ENCODE measurements at regions not wholly inside any gene's neighbourhood (a gene's known extent, or its start where the extent isn't known, plus 50 kb on each side); places are given as distances from the start of the nearest gene placed in this dataset.

DNA sequence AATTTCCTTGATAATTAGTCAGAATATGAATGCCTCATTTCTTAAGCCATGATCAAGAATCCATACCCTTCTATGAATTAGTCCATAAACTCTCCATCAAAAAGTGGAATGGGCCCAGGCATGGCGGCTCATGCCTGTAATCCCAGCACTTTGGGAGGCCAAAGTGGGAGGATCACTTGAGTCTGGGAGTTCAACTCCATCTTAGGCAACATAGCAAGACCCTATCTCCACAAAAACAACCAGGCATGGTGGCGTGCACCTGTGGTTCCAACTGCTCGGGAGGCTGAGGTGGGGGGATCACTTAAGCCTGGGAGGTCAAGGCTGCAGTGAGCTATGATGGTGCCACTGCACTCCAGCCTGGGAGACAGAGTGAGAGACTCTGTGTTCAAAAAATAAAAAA lies 52.1 kb upstream of the SHANK2 start:
- no peaks in the 10 kb centered on the region for H3K9me3 ChIP-seq (ENCODE audit: low read length)
- no peak overlapping the region for H3K27ac ChIP-seq (ENCODE audit: low read depth, low read length)
- H3K27me3 ChIP-seq (ENCODE audit: control insufficient read depth in 1 of 2, insufficient read depth in 2 of 2, low read length in 2 of 2): no peaks in the 10 kb centered on the region
- no peaks in the 10 kb centered on the region for H3K4me1 ChIP-seq (ENCODE audit: insufficient read depth, low read length)
- no peak overlapping the region for H3K9ac ChIP-seq (ENCODE audit: low read length)
- H3K4me3 ChIP-seq (ENCODE audit: low read depth in 1 of 2, low read length in 2 of 2): no peak overlapping the region
- H3K36me3 ChIP-seq (ENCODE audit: insufficient read depth, low read length): no peaks in the 10 kb centered on the region

DNA sequence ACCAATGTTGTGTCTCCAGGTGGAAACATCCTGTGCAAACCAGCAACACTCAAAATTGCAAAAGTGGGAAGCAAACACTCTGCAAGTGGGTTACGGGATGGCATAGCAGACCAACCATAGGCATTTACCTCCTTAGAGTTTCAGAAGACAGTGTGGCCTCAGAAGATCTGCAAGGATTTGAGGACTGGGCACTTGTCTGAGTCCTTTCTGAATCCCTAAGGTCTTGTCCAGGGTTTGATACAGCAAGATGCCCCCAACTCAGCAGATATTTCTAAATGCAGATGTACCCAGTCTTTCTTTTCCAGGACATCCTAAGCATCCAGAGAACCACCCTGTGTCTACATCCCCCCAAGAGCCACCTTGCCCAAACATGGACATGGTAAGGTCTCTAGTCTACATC lies 51.7 kb upstream of the SHANK2 start:
- Histone ChIP-seq H3K4me3 (ENCODE audit: low read depth in 1 of 2, low read length in 2 of 2) (no peak overlapping the region), H3K27ac (ENCODE audit: low read depth, low read length) (no peak overlapping the region), H3K27me3 (ENCODE audit: control insufficient read depth in 1 of 2, insufficient read depth in 2 of 2, low read length in 2 of 2) (no peaks in the 10 kb centered on the region), H3K36me3 (ENCODE audit: insufficient read depth, low read length) (no peaks in the 10 kb centered on the region), H3K9ac (ENCODE audit: low read length) (no peak overlapping the region), H3K4me1 (ENCODE audit: insufficient read depth, low read length) (no peaks in the 10 kb centered on the region), H3K9me3 (ENCODE audit: low read length) (no peaks in the 10 kb centered on the region)

DNA sequence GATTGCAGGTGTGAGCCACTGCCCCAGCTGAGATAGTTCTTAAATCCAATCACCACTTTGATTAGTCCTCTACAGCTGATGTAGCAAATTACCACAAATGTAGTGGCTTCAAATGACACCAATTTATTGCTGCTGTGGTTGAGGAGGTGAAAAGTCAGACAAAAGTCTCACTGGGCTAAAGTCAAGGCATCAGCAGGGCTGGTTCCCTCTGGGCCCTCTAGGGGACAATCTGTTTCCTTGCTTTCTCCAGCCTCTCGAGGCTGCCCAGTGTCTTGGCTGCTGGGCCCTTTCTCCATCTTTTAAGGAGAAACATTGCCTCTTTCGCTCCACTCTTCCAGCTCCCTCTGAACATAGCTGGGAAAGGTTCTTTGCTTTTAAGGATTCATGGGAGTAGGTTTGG lies 50.5 kb upstream of the SHANK2 start:
- H3K36me3 ChIP-seq (ENCODE audit: insufficient read depth, low read length): no peaks in the 10 kb centered on the region
- no peaks in the 10 kb centered on the region for H3K4me1 ChIP-seq (ENCODE audit: insufficient read depth, low read length)
- no peak overlapping the region for H3K27ac ChIP-seq (ENCODE audit: low read depth, low read length)
- H3K27me3 ChIP-seq (ENCODE audit: control insufficient read depth in 1 of 2, insufficient read depth in 2 of 2, low read length in 2 of 2): no peaks in the 10 kb centered on the region
- H3K9ac ChIP-seq (ENCODE audit: low read length): no peak overlapping the region
- no peak overlapping the region for H3K4me3 ChIP-seq (ENCODE audit: low read depth in 1 of 2, low read length in 2 of 2)
- H3K9me3 ChIP-seq (ENCODE audit: low read length): no peaks in the 10 kb centered on the region

DNA sequence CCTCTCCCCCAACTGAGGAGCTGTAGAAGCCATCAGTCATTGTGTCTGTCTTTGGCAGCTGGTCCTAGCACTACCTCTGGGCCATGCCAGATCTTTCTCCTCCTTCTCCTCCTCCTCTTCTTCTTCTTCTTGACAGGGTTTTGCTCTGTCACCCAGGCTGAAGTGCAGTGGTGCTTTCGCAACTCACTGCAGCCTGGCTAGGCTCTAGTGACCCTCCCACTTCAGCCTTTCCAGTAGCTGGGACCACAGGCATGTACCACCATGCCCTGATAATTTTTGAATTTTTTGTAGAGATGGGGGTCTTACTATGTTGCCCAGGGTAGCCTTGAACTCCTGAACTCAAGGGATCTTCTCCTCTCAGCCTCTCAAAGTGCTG lies 50.1 kb upstream of the SHANK2 start:
- no peak overlapping the region for H3K27ac ChIP-seq (ENCODE audit: low read depth, low read length)
- H3K27me3 ChIP-seq (ENCODE audit: control insufficient read depth in 1 of 2, insufficient read depth in 2 of 2, low read length in 2 of 2): no peaks in the 10 kb centered on the region
- no peaks in the 10 kb centered on the region for H3K4me1 ChIP-seq (ENCODE audit: insufficient read depth, low read length)
- no peaks in the 10 kb centered on the region for H3K9me3 ChIP-seq (ENCODE audit: low read length)
- H3K4me3 ChIP-seq (ENCODE audit: low read depth in 1 of 2, low read length in 2 of 2): no peak overlapping the region
- no peak overlapping the region for H3K9ac ChIP-seq (ENCODE audit: low read length)
- no peaks in the 10 kb centered on the region for H3K36me3 ChIP-seq (ENCODE audit: insufficient read depth, low read length)

Data from muscle layer of colon (tissue), 2 donors.